ENCODE measurements at regions not wholly inside any gene's neighbourhood (a gene's known extent, or its start where the extent isn't known, plus 50 kb on each side); places are given as distances from the start of the nearest gene placed in this dataset.

DNA sequence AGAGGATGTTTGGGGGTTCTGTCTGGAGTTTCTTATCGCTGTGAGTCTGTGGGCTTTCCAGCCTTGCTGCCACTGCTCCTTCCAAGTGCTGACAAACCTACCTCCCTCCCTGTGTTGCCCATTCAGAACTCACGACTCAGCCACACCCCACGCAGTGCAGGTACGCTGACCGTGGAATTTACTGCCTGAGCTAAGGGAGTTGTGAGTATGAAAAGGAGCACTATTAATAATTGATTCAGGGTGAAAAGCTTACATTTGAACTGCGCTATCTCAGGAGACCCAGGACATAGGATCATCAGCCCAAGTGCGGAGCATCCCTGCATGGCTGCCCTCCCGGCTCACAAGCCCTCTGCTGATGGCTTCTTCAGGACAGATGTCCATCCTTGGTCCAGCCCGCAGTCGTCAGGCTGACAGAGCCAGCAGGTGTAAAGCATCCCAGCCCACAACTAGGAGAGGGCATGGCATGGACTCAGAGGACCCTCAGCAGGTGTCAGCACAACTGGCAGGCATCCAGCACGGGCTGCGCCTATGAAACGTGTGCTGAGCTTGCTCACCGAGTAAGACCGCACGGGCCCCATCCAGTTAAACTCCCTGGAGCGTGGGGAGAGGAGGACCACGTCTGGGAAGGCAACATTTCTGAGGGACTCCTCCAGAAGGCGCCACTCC is 244.0 kb downstream of the COL4A1 start:
- no peak overlapping the region for H3K4me3 ChIP-seq (ENCODE audit: low read length in 3 of 3)
- H3K27ac ChIP-seq (ENCODE audit: low read depth in 2 of 2, low read length in 2 of 2): peak overlapping the region in 1 of 2 donors; percentile 50
- no peaks in the 10 kb centered on the region for H3K9me3 ChIP-seq (ENCODE audit: control insufficient read depth in 2 of 3, insufficient read depth in 1 of 3, low read length in 3 of 3)
- peaks cover 0 to 3% (median 0%) of the 10 kb centered on the region in 3 donors for H3K4me1 ChIP-seq (ENCODE audit: control insufficient read depth in 2 of 3, insufficient read depth in 2 of 3, low read depth in 1 of 3, low read length in 3 of 3)
- peak in 2 of 5 donors; percentile 12 to 58 for DNase-seq
- TF ChIP-seq, protein P1, sequence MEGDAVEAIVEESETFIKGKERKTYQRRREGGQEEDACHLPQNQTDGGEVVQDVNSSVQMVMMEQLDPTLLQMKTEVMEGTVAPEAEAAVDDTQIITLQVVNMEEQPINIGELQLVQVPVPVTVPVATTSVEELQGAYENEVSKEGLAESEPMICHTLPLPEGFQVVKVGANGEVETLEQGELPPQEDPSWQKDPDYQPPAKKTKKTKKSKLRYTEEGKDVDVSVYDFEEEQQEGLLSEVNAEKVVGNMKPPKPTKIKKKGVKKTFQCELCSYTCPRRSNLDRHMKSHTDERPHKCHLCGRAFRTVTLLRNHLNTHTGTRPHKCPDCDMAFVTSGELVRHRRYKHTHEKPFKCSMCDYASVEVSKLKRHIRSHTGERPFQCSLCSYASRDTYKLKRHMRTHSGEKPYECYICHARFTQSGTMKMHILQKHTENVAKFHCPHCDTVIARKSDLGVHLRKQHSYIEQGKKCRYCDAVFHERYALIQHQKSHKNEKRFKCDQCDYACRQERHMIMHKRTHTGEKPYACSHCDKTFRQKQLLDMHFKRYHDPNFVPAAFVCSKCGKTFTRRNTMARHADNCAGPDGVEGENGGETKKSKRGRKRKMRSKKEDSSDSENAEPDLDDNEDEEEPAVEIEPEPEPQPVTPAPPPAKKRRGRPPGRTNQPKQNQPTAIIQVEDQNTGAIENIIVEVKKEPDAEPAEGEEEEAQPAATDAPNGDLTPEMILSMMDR (IDR thresholded peaks at IDR 0.05; ENCODE audit: borderline replicate concordance, extremely low read depth, insufficient read depth): no peak
- intact Hi-C loops (cut with DNase I): no loop called here
- H3K27me3 ChIP-seq (ENCODE audit: control insufficient read depth, insufficient read depth, low read length): no peaks in the 10 kb centered on the region
- H3K36me3 ChIP-seq (ENCODE audit: control insufficient read depth in 2 of 3, insufficient read depth in 3 of 3, low read length in 3 of 3): no peaks in the 10 kb centered on the region
- H3K9ac ChIP-seq (ENCODE audit: low read length in 3 of 3): no peak overlapping the region
- FAIRE-seq: no peak

- TF ChIP-seq, protein P1 (IDR thresholded peaks at IDR 0.05; ENCODE audit: borderline replicate concordance, extremely low read depth, insufficient read depth): no peak
- DNase-seq (peak in 1 of 5 donors; percentile 81), FAIRE-seq (no peak)
- Histone ChIP-seq H3K4me1 (ENCODE audit: control insufficient read depth in 2 of 3, insufficient read depth in 2 of 3, low read depth in 1 of 3, low read length in 3 of 3) (peaks cover 0 to 3% (median 0%) of the 10 kb centered on the region in 3 donors), H3K27me3 (ENCODE audit: control insufficient read depth, insufficient read depth, low read length) (no peaks in the 10 kb centered on the region), H3K9ac (ENCODE audit: low read length in 3 of 3) (no peak overlapping the region), H3K4me3 (ENCODE audit: low read length in 3 of 3) (no peak overlapping the region), H3K27ac (ENCODE audit: low read depth in 2 of 2, low read length in 2 of 2) (peak overlapping the region in 1 of 2 donors; percentile 50), H3K36me3 (ENCODE audit: control insufficient read depth in 2 of 3, insufficient read depth in 3 of 3, low read length in 3 of 3) (no peaks in the 10 kb centered on the region), H3K9me3 (ENCODE audit: control insufficient read depth in 2 of 3, insufficient read depth in 1 of 3, low read length in 3 of 3) (no peaks in the 10 kb centered on the region)
- intact Hi-C loops (cut with DNase I): no loop called here
These were observed 244.7 kb downstream of the COL4A1 start for GRCh38 chr13:110062077-110062776.

- intact Hi-C loops (cut with DNase I): no loop called here
- Histone ChIP-seq H3K9me3 (ENCODE audit: control insufficient read depth in 2 of 3, insufficient read depth in 1 of 3, low read length in 3 of 3) (no peaks in the 10 kb centered on the region), H3K36me3 (ENCODE audit: control insufficient read depth in 2 of 3, insufficient read depth in 3 of 3, low read length in 3 of 3) (no peaks in the 10 kb centered on the region), H3K9ac (ENCODE audit: low read length in 3 of 3) (no peak overlapping the region), H3K27ac (ENCODE audit: low read depth in 2 of 2, low read length in 2 of 2) (no peak overlapping the region), H3K4me3 (ENCODE audit: low read length in 3 of 3) (no peak overlapping the region), H3K27me3 (ENCODE audit: control insufficient read depth, insufficient read depth, low read length) (no peaks in the 10 kb centered on the region), H3K4me1 (ENCODE audit: control insufficient read depth in 2 of 3, insufficient read depth in 2 of 3, low read depth in 1 of 3, low read length in 3 of 3) (peaks cover 0 to 3% (median 0%) of the 10 kb centered on the region in 3 donors)
- TF ChIP-seq, protein P1 (IDR thresholded peaks at IDR 0.05; ENCODE audit: borderline replicate concordance, extremely low read depth, insufficient read depth): no peak
- no peak for DNase-seq
- no peak for FAIRE-seq
These were observed 245.7 kb downstream of the COL4A1 start for GRCh38 chr13:110061270-110061669.

Data from kidney (tissue), 13 donors.